ENCODE measurements at regions not wholly inside any gene's neighbourhood (a gene's known extent, or its start where the extent isn't known, plus 50 kb on each side); places are given as distances from the start of the nearest gene placed in this dataset.

DNA sequence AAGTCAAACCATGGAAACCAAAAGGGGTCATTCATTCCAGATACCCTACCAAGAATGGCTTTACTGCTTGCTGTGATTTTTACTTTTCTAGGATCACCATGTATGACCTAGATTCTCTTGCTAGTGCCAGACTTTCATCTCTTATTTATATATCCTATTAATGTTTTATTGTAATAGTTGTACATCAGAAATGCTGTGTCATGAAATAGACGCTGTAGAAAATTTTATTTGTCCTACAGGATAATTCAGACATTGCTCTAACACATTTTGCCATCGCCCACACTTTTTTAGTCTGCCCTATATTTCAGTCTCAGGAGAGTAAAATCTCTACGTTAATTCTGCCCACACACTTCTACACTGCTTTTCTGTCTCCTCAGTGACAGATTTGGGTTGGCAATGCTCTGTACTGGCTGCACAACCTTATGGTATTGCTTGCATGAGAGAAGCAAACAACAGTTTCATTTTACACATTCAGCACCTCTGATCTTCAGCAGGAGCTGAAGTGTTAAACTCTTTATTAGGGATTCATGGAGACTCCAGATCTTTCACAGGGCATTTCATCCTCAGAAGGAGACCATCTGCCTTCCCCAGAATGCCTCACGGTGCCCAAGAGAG, 871.8 kb upstream of the CHAC2 start:
- DNase-seq (ENCODE audit: insufficient read length, low spot score) (no peak), FAIRE-seq (no peak)

DNA sequence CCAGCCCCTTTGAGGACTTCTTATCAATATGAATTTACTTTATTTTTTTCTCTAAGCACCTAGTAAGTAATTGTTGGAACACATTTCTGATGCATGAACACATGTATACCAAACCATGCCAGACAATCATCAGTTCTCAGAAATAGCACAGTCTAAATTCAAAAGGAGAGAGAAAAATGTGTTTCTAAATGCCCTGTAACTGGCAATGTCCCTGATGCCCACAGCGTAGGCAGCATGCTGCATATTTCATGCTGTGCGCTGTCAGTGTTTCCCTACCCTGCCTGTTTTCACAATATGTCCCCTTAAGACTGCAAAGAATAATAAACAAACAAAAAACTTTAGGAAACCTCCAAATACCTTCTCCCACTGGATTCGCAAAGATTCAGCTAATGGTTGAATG, 881.0 kb upstream of the CHAC2 start:
- FAIRE-seq (no peak), DNase-seq (ENCODE audit: insufficient read length, low spot score) (no peak)

DNA sequence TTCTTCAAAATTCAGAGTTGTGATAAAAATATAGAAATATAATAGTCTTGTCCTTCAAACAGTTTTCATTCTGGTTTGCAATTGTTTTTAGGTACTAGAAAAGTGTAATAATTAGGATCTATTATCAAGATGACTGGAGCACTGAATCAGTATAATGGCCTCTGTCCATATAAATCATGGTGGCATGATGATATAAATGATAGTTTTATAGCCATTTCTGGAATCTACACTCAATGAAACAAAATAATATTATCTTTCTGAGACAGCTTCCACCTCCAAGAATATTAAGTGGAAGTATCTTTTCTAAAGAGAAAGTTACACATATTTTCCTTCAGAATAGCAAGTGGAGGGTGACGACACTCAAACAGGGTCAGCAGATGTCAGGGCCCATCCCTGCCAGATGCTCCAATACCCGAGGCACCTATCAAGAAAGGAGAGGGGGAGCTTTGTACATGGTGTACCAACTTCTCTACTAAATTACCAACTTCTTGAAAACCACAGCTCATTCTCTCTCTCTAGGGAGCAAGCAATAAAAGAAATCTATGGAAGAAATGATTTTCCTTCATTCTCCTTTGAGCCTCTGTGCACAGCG, 882.7 kb upstream of the CHAC2 start:
- FAIRE-seq (no peak), DNase-seq (ENCODE audit: insufficient read length, low spot score) (no peak)

DNA sequence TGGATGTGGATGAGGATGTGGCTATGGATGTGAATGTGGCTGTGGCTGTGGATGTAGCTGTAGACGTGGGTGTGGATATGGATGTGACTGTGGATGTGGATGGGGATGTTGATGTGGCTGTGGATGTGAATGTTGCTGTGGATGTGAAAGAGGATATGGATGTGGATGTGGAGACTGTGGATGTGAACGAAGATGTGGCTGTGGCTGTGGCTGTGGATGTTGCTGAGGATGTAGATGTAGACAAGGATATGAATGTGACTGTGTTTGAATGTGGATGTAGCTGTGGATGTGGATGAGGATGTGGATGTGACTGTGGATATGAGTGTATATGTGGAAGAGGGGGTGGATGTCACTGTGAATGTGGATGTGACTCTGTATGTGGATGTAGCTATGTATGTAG, 884.6 kb upstream of the CHAC2 start:
- DNase-seq (ENCODE audit: insufficient read length, low spot score) (no peak), FAIRE-seq (no peak)

DNA sequence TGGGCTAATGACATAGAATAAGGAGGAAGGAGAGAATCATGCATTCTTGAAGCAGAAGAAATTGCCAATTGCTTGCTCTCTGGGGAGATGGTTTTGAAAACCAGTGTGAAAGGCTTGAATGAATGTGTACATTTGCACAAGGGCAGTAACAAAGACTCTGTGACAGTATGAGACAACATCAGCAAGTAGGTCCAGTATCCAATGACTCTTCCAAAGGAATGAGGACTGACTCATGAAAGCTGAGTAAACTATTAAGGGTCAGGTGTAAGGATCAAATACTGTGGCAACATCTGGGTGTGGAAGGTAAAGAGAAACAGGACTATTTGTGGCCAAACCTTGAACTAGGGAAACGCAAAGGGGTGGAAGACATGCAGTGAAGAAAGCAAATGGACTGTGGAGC, 886.0 kb upstream of the CHAC2 start:
- DNase-seq (ENCODE audit: insufficient read length, low spot score): no peak
- FAIRE-seq: no peak

DNA sequence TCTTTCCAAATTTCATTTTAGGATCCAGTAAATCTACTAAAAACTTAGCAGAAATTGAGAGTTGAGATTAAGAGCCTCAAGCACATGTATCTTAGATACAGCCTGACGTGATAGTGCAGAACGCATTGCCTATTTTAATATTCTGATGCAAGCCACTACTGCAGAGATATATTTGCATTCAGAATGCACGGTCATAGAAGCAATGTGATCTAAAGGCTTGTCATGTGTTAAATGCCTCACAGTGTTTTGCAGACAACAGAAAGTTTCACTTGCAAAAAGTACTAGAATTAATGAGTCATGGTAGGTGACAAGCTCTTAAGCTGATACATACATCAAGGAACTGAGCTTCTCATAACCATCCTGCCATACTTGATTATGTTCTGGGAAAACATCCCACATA, 886.7 kb upstream of the CHAC2 start:
- FAIRE-seq: no peak
- no peak for DNase-seq (ENCODE audit: insufficient read length, low spot score)

DNA sequence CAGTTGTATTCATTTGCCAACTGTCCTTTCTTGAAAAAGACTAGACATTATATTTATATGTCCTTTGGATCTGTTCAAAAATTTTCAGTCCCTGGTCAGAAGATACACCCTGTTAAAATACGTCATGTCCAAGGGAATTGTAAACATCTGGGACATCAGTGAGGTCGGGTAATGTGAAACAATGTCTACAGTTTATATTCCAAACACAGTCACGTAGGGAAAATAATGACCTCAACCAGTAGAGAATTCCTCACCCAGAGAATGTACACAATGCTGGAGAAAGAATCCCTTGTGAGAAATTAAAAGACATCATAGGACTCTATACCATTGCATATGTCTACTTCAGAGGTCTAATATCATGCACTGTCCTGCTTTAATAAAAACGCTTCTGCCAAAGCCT, 888.0 kb upstream of the CHAC2 start:
- FAIRE-seq (no peak), DNase-seq (ENCODE audit: insufficient read length, low spot score) (no peak)

DNA sequence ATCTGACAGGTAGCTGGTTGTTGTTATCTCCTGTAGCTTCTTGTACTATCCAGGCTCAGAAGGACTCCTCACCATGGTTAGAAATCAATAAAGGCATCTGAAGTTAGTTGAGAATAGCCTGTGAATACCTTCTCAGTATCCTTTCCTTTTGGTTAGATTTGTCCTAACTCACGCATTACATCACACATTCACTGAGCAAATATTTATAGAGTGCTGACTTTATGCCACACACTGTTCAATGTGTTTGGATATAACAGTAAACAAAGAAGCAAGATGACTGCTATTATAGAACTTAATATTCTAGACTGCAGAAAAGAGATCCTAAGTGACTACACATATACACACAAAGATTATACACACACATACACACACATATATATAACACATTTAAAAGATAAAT, 889.9 kb upstream of the CHAC2 start:
- FAIRE-seq (no peak), DNase-seq (ENCODE audit: insufficient read length, low spot score) (no peak)

DNA sequence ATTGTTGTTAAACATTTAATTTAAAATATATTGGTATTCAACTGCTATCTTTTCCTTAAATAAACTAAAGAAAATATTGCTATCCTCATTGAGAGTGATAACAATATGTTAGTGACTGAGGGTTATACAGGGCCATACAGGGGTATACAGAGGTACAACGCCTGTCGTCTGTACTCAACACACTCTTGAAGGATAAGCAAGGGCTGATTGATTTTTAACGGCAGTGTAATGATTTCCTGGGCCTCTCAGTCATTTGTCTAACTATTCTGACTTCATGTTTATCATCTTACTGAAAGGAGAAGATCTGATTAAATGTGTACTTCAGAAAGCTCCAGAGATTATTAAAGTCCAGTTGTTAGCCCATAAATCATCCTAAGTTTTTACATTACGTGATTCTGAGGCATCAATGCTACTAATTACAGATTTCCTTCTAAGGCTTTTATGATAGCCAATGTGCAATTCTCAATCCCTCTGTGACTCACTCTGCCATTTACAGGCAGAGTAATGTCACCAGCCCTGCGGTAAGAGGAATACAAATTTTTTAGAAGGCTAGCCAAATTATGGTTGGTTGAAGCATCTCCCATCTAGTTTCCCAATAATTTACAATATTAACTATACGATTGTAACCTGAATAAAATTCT, 893.0 kb upstream of the CHAC2 start:
- DNase-seq (ENCODE audit: insufficient read length, low spot score): no peak
- no peak for FAIRE-seq

DNA sequence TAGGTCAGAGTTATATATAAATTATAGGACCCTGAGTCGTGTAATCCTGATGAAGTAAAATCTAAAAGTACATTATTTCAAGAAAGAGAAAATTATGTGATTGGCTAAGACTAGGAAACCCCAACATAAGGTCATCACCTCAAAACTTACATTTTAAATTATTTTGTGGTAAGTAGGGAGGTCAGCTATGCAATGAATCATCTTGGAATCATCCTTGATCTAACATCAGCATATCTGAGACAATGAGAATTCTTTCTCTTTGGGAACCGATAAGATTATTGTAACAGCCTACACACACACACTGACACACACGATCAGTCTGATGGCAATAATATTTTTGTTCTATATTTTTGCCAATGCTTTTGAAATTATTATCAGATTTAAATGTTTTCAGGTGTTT, 904.8 kb upstream of the CHAC2 start:
- no peak for DNase-seq (ENCODE audit: insufficient read length, low spot score)
- FAIRE-seq: no peak

DNA sequence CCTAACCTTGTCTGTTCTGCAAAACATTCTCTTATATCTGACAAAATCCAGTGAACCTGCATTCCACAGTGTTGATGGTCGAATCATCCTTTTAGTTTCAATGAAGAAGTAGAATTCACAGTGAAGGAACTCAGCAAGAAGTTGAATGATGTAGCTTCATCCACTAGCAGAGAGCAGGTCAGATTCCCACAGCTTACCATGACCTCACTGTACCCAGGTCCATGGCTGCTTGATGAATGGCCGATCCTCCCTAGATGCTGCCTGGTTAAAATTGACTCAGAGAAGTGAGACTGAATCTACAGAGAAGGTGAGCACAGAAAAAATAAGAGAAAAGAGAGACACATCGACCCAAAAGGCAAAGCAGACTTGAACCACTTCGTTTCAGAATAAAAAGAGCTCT, 906.0 kb upstream of the CHAC2 start:
- DNase-seq (ENCODE audit: insufficient read length, low spot score): no peak

DNA sequence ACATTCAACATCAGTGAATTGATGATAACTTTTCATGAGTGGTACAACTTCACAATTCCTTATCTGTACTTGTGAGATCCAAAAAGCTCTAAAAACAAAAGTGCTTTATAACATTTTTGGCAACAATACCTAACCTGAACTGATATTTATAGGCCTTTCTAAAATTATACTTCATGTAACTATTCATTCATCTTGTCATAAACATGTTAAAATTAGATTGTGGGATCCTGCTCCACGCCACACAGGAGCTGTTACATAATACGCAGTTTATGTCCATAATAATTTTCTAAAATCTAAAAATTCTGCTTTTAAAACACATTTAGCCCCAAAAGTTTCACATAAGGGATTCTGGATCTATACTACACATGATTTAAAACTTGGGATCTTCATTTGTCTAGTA, 908.5 kb upstream of the CHAC2 start:
- FAIRE-seq (no peak), DNase-seq (ENCODE audit: insufficient read length, low spot score) (no peak)

More for the DNA sequence above, 906.0 kb upstream of the CHAC2 start:
- no peak for FAIRE-seq

DNA sequence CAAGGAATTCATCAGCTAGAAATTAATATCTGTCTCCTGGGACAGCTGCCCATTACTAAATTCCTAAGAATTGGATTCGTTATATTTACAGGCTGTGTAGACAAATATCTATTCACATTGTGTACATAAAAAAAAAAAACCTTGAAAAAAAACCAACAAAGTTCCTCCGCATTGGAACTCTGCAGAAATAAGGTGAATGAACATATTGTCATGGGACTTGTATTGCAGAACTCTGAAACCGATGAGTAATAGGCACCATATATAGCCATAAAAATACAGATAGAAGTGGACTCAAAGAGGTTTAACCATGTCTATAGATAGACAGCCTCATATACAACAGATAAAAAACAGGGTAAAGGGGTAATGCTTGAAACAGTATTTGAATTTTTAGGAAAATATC, 909.9 kb upstream of the CHAC2 start:
- no peak for FAIRE-seq
- no peak for DNase-seq (ENCODE audit: insufficient read length, low spot score)

DNA sequence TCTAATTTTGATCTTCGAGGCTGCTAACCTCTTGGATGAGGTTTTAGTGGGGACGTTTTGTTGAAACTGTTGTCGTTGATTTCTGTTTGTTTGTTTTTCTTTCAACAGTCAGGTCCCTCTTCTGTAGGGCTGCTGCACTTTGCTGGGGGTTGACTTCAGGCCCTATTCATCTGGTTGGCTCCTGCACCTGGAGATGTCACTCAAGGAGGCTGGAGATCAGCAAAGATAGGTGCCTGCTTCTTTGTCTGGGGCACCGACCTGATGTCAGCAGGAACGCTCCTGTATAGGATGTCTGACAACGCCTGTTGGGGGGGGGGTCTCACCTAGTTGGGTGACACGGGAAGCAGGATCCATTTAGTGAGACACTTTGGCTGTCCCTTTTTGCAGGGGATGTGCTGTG, 915.6 kb upstream of the CHAC2 start:
- no peak for FAIRE-seq
- DNase-seq (ENCODE audit: insufficient read length, low spot score): no peak

DNA sequence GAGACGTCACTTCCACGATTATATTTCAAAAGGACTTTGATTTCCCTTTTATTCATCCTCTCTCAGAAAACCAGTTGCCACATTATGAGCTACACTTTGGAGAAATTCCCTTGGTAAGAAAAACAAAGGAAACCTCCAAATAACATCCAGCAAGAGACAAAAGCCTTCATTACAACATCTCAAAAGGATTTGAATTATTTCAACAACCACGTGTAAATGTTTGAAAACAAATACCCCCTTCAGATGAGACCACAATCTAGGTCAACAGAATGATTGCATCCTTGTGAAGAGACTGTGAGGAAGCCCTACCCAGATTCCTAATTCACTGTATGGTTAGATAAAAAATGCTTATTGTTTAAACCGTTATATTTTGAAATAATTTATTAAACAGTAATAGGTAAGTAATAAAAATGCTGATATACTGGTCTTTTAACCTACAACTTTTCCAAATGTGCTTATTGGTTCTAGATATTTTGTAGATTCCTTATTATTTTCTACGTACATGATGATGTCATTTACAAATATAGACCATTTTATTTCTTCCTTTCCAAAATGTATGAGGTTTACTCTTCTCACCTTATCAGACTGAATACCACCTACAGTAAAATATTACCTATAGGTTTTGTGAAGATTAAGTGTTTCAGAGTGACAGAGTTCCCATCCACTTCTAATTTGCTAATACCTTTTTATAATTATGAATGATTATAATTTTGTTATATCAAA, 922.7 kb upstream of the CHAC2 start:
- no peak for DNase-seq (ENCODE audit: insufficient read length, low spot score)
- FAIRE-seq: no peak

DNA sequence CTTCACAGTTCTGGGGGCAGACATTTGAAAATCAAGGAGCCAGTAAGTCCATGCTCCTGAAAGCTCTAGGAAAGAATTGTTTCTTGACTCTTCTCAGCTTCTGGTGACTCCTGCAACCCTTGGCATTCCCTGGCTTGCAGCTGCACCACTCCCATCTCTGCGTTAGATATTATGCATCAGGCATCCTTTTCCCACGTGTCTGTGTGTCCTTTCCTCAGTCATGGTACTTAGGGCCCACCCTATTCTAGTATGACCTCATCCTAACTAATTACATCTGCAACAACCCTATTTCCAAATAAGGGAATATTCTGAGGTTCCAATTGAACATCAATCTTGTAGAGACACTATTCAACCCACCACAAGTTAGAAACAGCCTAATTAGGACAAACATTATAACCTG, 931.7 kb upstream of the CHAC2 start:
- FAIRE-seq (no peak), DNase-seq (ENCODE audit: insufficient read length, low spot score) (no peak)

DNA sequence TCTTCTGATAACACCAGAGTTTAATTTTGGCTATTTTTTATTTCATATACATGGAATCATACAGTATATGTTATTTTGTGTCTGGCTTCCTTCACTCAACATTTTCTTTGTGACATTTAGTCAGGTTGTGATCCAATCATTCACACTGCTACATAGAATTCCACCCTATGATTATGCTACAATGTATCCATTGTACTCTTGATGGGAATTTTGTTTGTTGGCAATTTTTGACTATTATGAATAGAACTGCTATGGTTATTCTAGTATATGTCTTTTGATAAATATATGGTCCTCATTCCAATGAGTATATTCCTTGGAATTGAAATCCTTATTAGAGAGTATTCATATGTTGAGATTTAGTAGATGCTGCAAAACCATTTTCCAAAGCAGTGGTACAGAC, 936.4 kb upstream of the CHAC2 start:
- no peak for FAIRE-seq
- DNase-seq (ENCODE audit: insufficient read length, low spot score): no peak

DNA sequence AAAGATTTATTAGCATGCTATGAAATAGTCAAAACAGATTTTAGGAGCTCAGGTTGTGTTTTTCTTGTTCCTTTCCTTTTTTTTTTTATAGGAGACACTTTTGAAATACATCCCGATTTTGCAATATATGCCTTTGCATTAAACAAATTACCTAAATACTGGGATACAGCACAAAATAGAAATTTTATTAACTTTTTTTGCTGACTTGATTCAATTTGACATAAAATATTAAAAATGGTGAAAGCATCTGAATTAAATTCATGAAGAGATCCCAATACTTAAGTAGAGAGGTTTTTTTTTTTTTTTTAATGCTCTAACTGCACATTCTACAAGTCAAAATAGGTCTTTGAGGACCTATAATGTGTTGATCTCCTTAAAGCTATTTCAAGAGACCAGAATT, 939.5 kb upstream of the CHAC2 start:
- FAIRE-seq (no peak), DNase-seq (ENCODE audit: insufficient read length, low spot score) (no peak)

DNA sequence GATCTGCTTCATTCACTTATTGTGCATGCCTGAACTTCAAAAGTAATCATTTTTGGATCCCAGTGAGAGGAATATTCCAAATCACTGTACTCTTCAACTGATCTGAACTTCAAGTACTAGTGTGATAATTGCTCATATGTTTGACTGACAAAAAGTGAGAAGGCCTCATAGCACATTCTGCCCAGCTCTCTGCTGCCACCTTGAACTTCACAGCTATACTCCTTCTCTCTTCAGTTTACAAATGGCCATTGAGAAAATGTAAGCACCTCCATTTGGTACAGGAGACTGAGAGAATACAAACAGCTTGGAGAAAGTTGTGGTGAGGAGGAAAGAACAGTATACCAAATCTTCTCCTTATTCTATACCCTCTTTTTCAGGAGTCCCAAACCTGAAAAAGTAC, 946.0 kb upstream of the CHAC2 start:
- DNase-seq (ENCODE audit: insufficient read length, low spot score) (no peak), FAIRE-seq (no peak)

DNA sequence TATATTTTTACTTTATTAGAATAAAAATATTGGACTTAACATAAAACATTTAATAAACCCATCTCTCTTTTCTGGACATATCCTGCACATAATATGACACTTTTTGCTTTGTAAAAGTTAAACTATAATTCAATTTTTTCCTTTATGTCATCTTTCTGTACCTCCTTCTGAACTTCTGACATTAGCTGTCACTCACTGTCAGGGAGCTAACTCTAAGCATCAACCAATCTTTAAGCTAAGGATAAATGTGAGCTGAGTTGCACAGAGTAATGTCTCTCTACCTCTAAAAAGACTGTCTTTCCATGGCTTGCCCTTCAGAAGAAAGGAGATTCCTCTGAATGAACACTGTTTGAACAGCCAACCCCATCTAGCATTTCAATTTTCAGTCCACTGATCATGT, 948.6 kb upstream of the CHAC2 start:
- DNase-seq (ENCODE audit: insufficient read length, low spot score) (no peak), FAIRE-seq (no peak)

DNA sequence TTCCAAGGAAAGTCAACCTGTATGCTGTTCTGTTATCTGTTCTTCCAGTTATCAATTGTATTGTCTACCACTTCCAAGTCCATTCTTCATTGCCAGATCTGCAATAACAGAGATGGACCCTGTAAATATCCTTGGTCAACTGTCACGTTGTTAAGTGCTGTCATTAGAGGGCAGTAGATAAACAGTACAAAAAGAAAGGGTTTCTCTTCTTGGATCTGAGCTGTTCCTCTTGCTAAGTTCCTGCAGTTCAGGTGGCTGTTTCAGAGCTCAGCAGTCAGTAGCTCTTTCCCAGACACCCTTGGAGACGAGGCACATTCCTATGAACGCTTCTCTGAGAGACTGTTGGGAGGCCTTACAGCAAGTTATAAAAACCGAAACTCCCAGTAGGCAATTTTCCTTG, 957.1 kb upstream of the CHAC2 start:
- DNase-seq (ENCODE audit: insufficient read length, low spot score) (no peak), FAIRE-seq (no peak)

DNA sequence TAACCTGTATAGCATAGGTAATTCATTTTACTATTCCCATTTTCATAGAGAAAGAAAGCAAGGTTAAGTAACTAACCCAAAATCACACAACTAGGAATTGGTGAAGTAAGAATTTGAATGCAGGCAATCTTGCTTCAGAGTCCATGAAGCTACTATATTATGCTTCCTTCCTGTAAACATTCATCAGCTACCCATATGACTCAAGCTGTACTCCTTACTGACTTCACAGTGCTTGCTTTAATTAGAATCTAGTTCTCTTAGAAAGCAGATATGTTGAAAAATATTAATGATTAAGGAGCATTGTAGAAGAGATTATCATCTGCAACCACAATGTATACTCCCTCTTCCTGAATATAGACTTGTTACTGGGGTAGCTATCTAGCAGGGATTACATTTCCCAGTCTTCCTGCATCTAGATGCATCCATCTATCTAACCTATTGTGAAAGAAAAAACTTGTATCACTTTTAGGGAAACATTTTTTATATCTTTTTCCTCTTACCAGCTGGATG, 961.6 kb upstream of the CHAC2 start:
- DNase-seq (ENCODE audit: insufficient read length, low spot score) (no peak), FAIRE-seq (no peak)

Measured in GM19239 (cell line).